OCI-LY3 (cell line): ENCODE measurements at regions not wholly inside any gene's neighbourhood (a gene's known extent, or its start where the extent isn't known, plus 50 kb on each side); places are given as distances from the start of the nearest gene placed in this dataset.

Source experiments
- H2AFZ ChIP-seq: fragments of 200-600, 300-600 bp; shearing (Covaris generic); 2 replicates; pipeline ENCODE4 v1.6.0; 2014; ENCODE audit warnings: antibody characterized with exemption, low read depth, low read length
- H3K27ac ChIP-seq: fragments of 200-600, 300-600 bp; sonication (generic); 2 replicates; pipeline ENCODE4 v1.5.1; 2014; ENCODE audit warnings: mild to moderate bottlenecking, low read length, moderate library complexity, mixed read lengths
- H3K27me3 ChIP-seq: fragments of 200-600, 300-600 bp; sonication (generic); 2 replicates; pipeline ENCODE4 v1.6.1; 2014; ENCODE audit warnings: low read depth, low read length, mixed read lengths
- H3K36me3 ChIP-seq: fragments of 200-600, 300-600 bp; sonication (generic); replicated peaks from 2 replicates; pipeline ENCODE3; 2014; ENCODE audit warnings: low read depth, low read length, mixed read lengths
- H3K4me1 ChIP-seq: fragments of 300-600, 200-600 bp; sonication (generic); 2 replicates; pipeline ENCODE4 v1.6.1; 2014; ENCODE audit warnings: low read length, mixed read lengths
- H3K4me2 ChIP-seq: fragments of 200-600, 300-600 bp; sonication (generic); 2 replicates; pipeline ENCODE4 v1.6.1; 2014; ENCODE audit warnings: low read length, mixed read lengths
- H3K4me3 ChIP-seq: fragments of 300-600, 200-600 bp; sonication (generic); 2 replicates; pipeline ENCODE4 v1.5.1; 2014; ENCODE audit warnings: antibody characterized with exemption, mild to moderate bottlenecking, low read length, moderate library complexity
- H3K79me2 ChIP-seq: fragments of 300-600, 200-600 bp; shearing (Covaris generic); 2 replicates; pipeline ENCODE4 v1.6.1; 2014; ENCODE audit warnings: mild to moderate bottlenecking, low read length, mixed read lengths
- H3K9ac ChIP-seq: fragments of 300-600, 200-600 bp; shearing (Covaris generic); 2 replicates; pipeline ENCODE4 v1.6.0; 2014; ENCODE audit warnings: mild to moderate bottlenecking, low read length, moderate library complexity
- H3K9me3 ChIP-seq: fragments of 200-600, 300-600 bp; shearing (Covaris generic); 2 replicates; pipeline ENCODE4 v1.6.1; 2014; ENCODE audit warnings: low read length, mixed read lengths; ENCODE audit not compliant: insufficient read depth
- H4K20me1 ChIP-seq: fragments of 200-600, 300-600 bp; sonication (generic); 2 replicates; pipeline ENCODE4 v1.6.1; 2016; ENCODE audit warnings: low read length, mixed read lengths; ENCODE audit not compliant: insufficient read depth
- CTCF ChIP-seq: fragments of 200-600, 300-600 bp; sonication (generic); IDR thresholded peaks from 2 replicates; pipeline ENCODE4 v1.5.1; 2014; ENCODE audit warnings: antibody characterized with exemption, low read length, low read depth
- EZH2phosphoT487 ChIP-seq: fragments of 200-600 bp; shearing (Covaris generic); IDR thresholded peaks from 2 replicates; pipeline ENCODE4 v1.6.1; 2018; ENCODE audit warnings: antibody characterized with exemption, mixed run types, low read depth

DNA sequence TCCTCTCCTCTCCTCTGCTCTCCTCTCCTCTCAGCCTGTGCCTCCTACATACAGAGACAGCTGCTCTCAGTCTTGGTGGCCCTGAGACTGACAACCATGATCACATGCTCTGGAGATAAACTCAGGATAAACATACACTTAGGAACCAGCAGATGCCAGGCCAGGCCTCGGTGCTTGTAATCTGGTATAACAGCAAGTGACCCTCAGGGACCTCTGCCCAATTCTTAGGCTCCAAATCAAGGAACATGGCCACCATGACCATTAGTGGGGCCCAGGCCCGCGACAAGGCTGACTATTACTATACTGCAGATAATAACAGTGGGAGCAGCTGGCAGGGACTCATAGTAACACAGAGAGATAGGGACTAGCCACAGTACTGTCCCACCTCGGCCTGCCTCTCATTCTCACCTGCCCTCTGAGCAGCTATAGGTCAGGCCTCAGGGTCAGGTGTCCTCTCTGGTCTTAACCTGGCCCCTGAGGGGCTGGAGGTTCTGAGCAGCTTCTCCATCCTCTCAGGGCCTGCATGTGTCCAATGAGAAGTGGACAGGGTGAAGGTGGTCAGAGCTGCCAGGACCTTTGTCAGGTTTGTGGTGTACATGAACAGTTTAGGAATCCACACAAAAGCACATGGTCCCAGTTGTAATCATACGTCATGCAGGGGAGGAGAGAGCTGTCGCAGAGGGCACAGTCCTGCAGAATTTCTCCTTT lies 106.1 kb downstream of the GGTLC2 start:
- Histone ChIP-seq H3K27ac (no peak overlapping the region), H2AFZ (no peak overlapping the region)

GRCh38 chr22:22751043-22751603 lies 106.7 kb downstream of the GGTLC2 start:
- H3K36me3 ChIP-seq = no peaks in the 10 kb centered on the region
- H4K20me1 ChIP-seq = no peaks in the 10 kb centered on the region
- no peak for TF ChIP-seq CTCF
- TF ChIP-seq EZH2phosphoT487 = no peak
- no peak overlapping the region for H3K4me3 ChIP-seq
- H3K9ac ChIP-seq = no peak overlapping the region
- H3K4me2 ChIP-seq = no peak overlapping the region
- H3K9me3 ChIP-seq = no peaks in the 10 kb centered on the region
- no peaks in the 10 kb centered on the region for H3K4me1 ChIP-seq
- H2AFZ ChIP-seq = no peak overlapping the region
- no peaks in the 10 kb centered on the region for H3K79me2 ChIP-seq
- H3K27me3 ChIP-seq = no peaks in the 10 kb centered on the region
- H3K27ac ChIP-seq = no peak overlapping the region

More for the DNA sequence above, 106.1 kb downstream of the GGTLC2 start:
- Histone ChIP-seq H3K79me2 (no peaks in the 10 kb centered on the region), H3K27me3 (no peaks in the 10 kb centered on the region), H3K9me3 (no peaks in the 10 kb centered on the region), H3K4me3 (no peak overlapping the region), H3K36me3 (no peaks in the 10 kb centered on the region), H3K9ac (no peak overlapping the region), H3K4me2 (no peak overlapping the region), H3K4me1 (no peaks in the 10 kb centered on the region), H4K20me1 (no peaks in the 10 kb centered on the region)
- no peak for TF ChIP-seq CTCF
- TF ChIP-seq EZH2phosphoT487 = no peak

- H3K4me3 ChIP-seq = no peak overlapping the region
- no peak overlapping the region for H2AFZ ChIP-seq
- no peaks in the 10 kb centered on the region for H4K20me1 ChIP-seq
- H3K9me3 ChIP-seq = no peaks in the 10 kb centered on the region
- no peaks in the 10 kb centered on the region for H3K36me3 ChIP-seq
- no peak for TF ChIP-seq CTCF
- TF ChIP-seq EZH2phosphoT487 = no peak
- H3K27me3 ChIP-seq = no peaks in the 10 kb centered on the region
- H3K27ac ChIP-seq = no peak overlapping the region
- no peak overlapping the region for H3K9ac ChIP-seq
- H3K4me1 ChIP-seq = no peaks in the 10 kb centered on the region
- no peak overlapping the region for H3K4me2 ChIP-seq
- H3K79me2 ChIP-seq = no peaks in the 10 kb centered on the region
Measured at GRCh38 chr22:22752199-22752555, 107.8 kb downstream of the GGTLC2 start.

DNA sequence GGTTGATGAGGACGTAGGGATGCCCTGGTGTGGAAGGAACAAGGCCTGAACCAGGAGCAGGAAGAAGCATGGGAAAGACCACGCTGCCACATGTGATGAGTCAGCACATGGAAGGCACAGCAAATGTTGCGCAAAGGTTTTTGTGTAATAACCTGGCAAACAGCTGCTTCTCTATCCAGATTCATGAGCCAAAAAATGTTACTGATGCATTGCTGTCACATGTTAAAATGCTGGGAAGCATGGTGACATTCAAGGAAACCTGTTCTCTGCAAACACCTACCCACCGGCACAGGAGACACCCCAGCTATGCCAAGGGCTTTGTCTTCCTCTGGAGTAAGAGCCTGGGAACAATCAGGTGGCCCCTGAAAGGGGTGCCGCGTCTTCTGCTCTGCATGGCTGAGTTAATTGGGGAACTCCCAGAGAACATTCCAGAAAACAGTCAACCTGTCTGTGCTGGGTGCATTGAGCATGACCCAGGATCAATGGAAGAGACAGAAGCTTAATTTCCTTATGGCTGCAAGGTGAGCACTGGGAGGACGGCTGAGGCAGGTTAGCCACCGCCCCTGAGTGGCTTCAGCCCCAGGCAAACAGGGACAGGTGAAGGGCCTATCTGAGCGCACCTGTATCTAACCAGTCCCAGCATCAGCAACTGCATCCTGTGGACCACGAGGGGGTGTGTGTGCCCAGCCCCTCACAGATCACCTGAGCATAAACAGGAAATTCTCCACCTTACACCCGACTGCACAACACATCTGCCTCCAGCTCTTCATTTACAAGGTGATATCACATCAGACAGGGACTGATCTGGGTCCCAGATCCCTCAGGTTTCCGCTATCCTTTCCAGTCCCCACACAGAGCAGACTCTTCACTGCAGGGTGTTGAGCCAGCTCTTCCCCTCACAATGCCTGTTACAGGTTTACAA lies 108.4 kb downstream of the GGTLC2 start:
- no peak overlapping the region for H2AFZ ChIP-seq
- H3K27me3 ChIP-seq = no peaks in the 10 kb centered on the region
- no peaks in the 10 kb centered on the region for H4K20me1 ChIP-seq
- H3K9me3 ChIP-seq = no peaks in the 10 kb centered on the region
- no peak overlapping the region for H3K4me2 ChIP-seq
- H3K36me3 ChIP-seq = no peaks in the 10 kb centered on the region
- TF ChIP-seq CTCF = no peak
- no peak for TF ChIP-seq EZH2phosphoT487
- no peak overlapping the region for H3K4me3 ChIP-seq
- H3K9ac ChIP-seq = no peak overlapping the region
- no peak overlapping the region for H3K27ac ChIP-seq
- H3K4me1 ChIP-seq = no peaks in the 10 kb centered on the region
- H3K79me2 ChIP-seq = no peaks in the 10 kb centered on the region
